GM12878 (cell line): ENCODE measurements at regions not wholly inside any gene's neighbourhood (a gene's known extent, or its start where the extent isn't known, plus 50 kb on each side); places are given as distances from the start of the nearest gene placed in this dataset.

Experiments used
- ATAC-seq: fragments of 200-7000 bp; cut with Tn5 transposase; 3 replicates; pipeline ENCODE4 v1.9.1; 2020; ENCODE audit warnings: mild to moderate bottlenecking, moderate library complexity
- BruUV-seq: library from RNA; stranded (reverse); fragments of 400-500 nt; replicated peaks from 2 replicates; lab custom pipeline; 2021; lab: Mats Ljungman, UMichigan
- CTCF ChIA-PET: fragments of 300-600 bp; sonication (Branson Sonifier 250); formaldehyde crosslinking; extraction: SDS; loops from one replicate; lab custom pipeline; 2021; ENCODE audit warnings: inconsistent platforms; lab: Yijun Ruan, JAX
- POLR2A ChIA-PET: fragments of 350-600 bp; formaldehyde crosslinking; extraction: SDS; loops from one replicate; lab custom pipeline; 2021; ENCODE audit warnings: inconsistent platforms; lab: Charles Lee
- RAD21 ChIA-PET: fragments of 300-600 bp; sonication (Branson Sonifier 250); formaldehyde crosslinking; loops from one replicate; lab custom pipeline; 2023; ENCODE audit warnings: antibody characterized with exemption; ENCODE audit not compliant: unreplicated experiment; lab: Charles Lee
- SMC1A ChIA-PET: fragments of 300-600 bp; sonication (Branson Sonifier 250); formaldehyde crosslinking; loops from one replicate; lab custom pipeline; 2023; ENCODE audit not compliant: unreplicated experiment, uncharacterized antibody; lab: Charles Lee
- DNase-seq: peaks from one replicate; pipeline ENCODE4 v3.0.0-alpha.2; 2011; ENCODE audit warnings: low read depth, low spot score
- FAIRE-seq: peaks from 3 replicates; lab custom pipeline; 2011; peaks lifted over from hg19 to GRCh38; lab: Jason Lieb, UNC
- H2AFZ ChIP-seq: 2 replicates; pipeline ENCODE4 v1.6.0; 2011; ENCODE audit warnings: low read depth, low read length, control low read depth; ENCODE audit not compliant: control insufficient read depth
- H3K27ac ChIP-seq: 2 replicates; pipeline ENCODE4 v1.5.1; 2011; ENCODE audit warnings: control low read depth; ENCODE audit not compliant: control insufficient read depth, insufficient read depth
- H3K27me3 ChIP-seq, 2 experiments: replicated peaks in 1 of 2; 2 replicates each; pipeline versions ENCODE4 v1.6.0 to v1.6.1; 2011; ENCODE audit warnings: low read length in 1 of 2; ENCODE audit not compliant: control insufficient read depth in 2 of 2, insufficient read depth in 2 of 2
- H3K36me3 ChIP-seq, 2 experiments: 2 replicates each; pipeline ENCODE4 v1.5.1; 2011; ENCODE audit warnings: low read length in 1 of 2; ENCODE audit not compliant: control insufficient read depth in 2 of 2, insufficient read depth in 2 of 2
- H3K4me1 ChIP-seq: 2 replicates; pipeline ENCODE4 v1.6.1; 2011; ENCODE audit warnings: mild to moderate bottlenecking, low read length, moderate library complexity, mixed read lengths; ENCODE audit not compliant: control insufficient read depth, insufficient read depth
- H3K4me2 ChIP-seq: 2 replicates; pipeline ENCODE4 v1.6.0; 2011; ENCODE audit warnings: control low read depth; ENCODE audit not compliant: control insufficient read depth, insufficient read depth
- H3K4me3 ChIP-seq: fragments of 200-600 bp; sonication (generic); 2 replicates; pipeline ENCODE4 v1.5.1; 2016
- H3K79me2 ChIP-seq: 2 replicates; pipeline ENCODE4 v1.6.0; 2011; ENCODE audit warnings: low read length; ENCODE audit not compliant: control insufficient read depth, insufficient read depth
- H3K9ac ChIP-seq: 2 replicates; pipeline ENCODE4 v1.8.0; 2011; ENCODE audit warnings: low read length, control low read depth, mixed read lengths; ENCODE audit not compliant: control insufficient read depth, insufficient read depth
- H3K9me3 ChIP-seq: replicated peaks from 3 replicates; pipeline ENCODE4 v1.5.1; 2011; ENCODE audit warnings: mild to moderate bottlenecking, low read length; ENCODE audit not compliant: control insufficient read depth, insufficient read depth
- H4K20me1 ChIP-seq: 2 replicates; pipeline ENCODE4 v1.6.0; 2011; ENCODE audit not compliant: control insufficient read depth, insufficient read depth
- CHD1 ChIP-seq: IDR thresholded peaks from 2 replicates; pipeline ENCODE4 v1.6.1; 2012; ENCODE audit warnings: low read depth, low read length, improper control_type of control experiment
- CUX1 ChIP-seq: IDR thresholded peaks from 2 replicates; pipeline ENCODE4 v1.6.1; 2012; ENCODE audit warnings: improper control_type of control experiment, low read depth, low read length; ENCODE audit not compliant: insufficient replicate concordance
- EED ChIP-seq: sonication (generic); IDR thresholded peaks from 2 replicates; pipeline ENCODE4 v1.6.1; 2016; ENCODE audit warnings: antibody characterized with exemption, low read depth
- ESRRA ChIP-seq: IDR thresholded peaks from 2 replicates; pipeline ENCODE4 v1.6.1; 2012; ENCODE audit warnings: mild to moderate bottlenecking, low read length, improper control_type of control experiment
- HDAC2 ChIP-seq: fragments of 200-600 bp; sonication (generic); IDR thresholded peaks from 2 replicates; pipeline ENCODE4 v1.6.1; 2017
- HDGF ChIP-seq: fragments of 450-650 bp; IDR thresholded peaks from 2 replicates; pipeline ENCODE4 v1.6.1; 2016; ENCODE audit warnings: antibody characterized with exemption
- IRF4 ChIP-seq: IDR thresholded peaks from 2 replicates; pipeline ENCODE4 v1.6.1; 2011; ENCODE audit warnings: low read depth, low read length
- LARP7 ChIP-seq: fragments of 450-650 bp; IDR thresholded peaks from 2 replicates; pipeline ENCODE4 v1.6.1; 2017; ENCODE audit warnings: mild to moderate bottlenecking
- NFIC ChIP-seq: IDR thresholded peaks from 2 replicates; pipeline ENCODE4 v1.6.1; 2012; ENCODE audit warnings: low read depth, mild to moderate bottlenecking, inconsistent platforms, low read length, moderate library complexity
- NR2F1 ChIP-seq: fragments of 450-650 bp; conservative IDR thresholded peaks from 2 replicates; pipeline ENCODE4 v1.6.1; 2017; ENCODE audit warnings: mild to moderate bottlenecking
- PML ChIP-seq: IDR thresholded peaks from 2 replicates; pipeline ENCODE4 v1.6.1; 2012; ENCODE audit warnings: low read length, inconsistent platforms
- POLR2AphosphoS5 ChIP-seq: IDR thresholded peaks from 2 replicates; pipeline ENCODE4 v1.6.1; 2011; ENCODE audit warnings: mild to moderate bottlenecking, low read length, inconsistent platforms
- RB1 ChIP-seq: fragments of 450-650 bp; formaldehyde crosslinking; IDR thresholded peaks from 2 replicates; pipeline ENCODE4 v1.6.1; 2017; ENCODE audit warnings: mild to moderate bottlenecking, borderline replicate concordance
- SUZ12 ChIP-seq: fragments of 200-600 bp; sonication (generic); IDR thresholded peaks from one replicate; pipeline ENCODE4 v1.6.1; 2018; ENCODE audit warnings: antibody characterized with exemption, mild to moderate bottlenecking; ENCODE audit not compliant: unreplicated experiment
- WGBS: methylation state at CpG from one replicate; pipeline ENCODE4 v1.1.6; 2016; ENCODE audit warnings: low lambda C conversion rate; ENCODE audit not compliant: insufficient replicate concordance, insufficient coverage; ENCODE audit errors: missing lambda C conversion rate; 5-methylcytosine and 5-hydroxymethylcytosine counted together
- in situ Hi-C: fragments of 300-500 bp; cut with MboI; formaldehyde crosslinking; loops from 9 replicates; pipeline ENCODE4 v1.14.3; 2018; ENCODE audit warnings: mixed read lengths
- intact Hi-C: fragments of 100-400 bp; cut with micrococcal nuclease; formaldehyde crosslinking; loops from one replicate; pipeline ENCODE4 v1.14.2; 2022; ENCODE audit not compliant: unreplicated experiment

- ChIA-PET CTCF (interaction anchor here (0.5 to 1.3 kb wide), 5 partner anchors 9 to 1189 kb away, joined by 3 to 7 read pairs (median 3); no protein-coding TSS in a partner anchor), SMC1A (interaction anchor here (0.9 to 1.7 kb wide), 8 partner anchors 14 to 724 kb away, joined by 3 to 6 read pairs (median 3); no protein-coding TSS in a partner anchor), RAD21 (interaction anchor here (1.4 kb wide), 1 partner anchor 17 kb away, joined by 4 read pairs; no protein-coding TSS in a partner anchor), POLR2A (interaction anchor here (1.3 to 1.8 kb wide), 2 partner anchors 12 to 17 kb away, joined by 4 read pairs; no protein-coding TSS in a partner anchor)
- no peaks in the 10 kb centered on the region for H3K36me3 ChIP-seq
- intact Hi-C loops (loop anchor here (5.0 kb wide), 2 partner anchors 102 to 273 kb away; no protein-coding TSS in a partner anchor), in situ Hi-C loops (no loop called here)
- no peak overlapping the region for H3K4me3 ChIP-seq
- H3K9ac ChIP-seq: no peak overlapping the region
- no peak overlapping the region for H2AFZ ChIP-seq
- H3K27ac ChIP-seq: no peak overlapping the region
- TF ChIP-seq SUZ12 (no peak), POLR2AphosphoS5 (no peak), LARP7 (no peak), ESRRA (peak; percentile 34; the same call in 1 of the 2 replicates), NR2F1 (peak; percentile 35; the same call in 1 of the 2 replicates), CHD1 (no peak)
- no peaks in the 10 kb centered on the region for H4K20me1 ChIP-seq
- H3K27me3 ChIP-seq: no peaks in the 10 kb centered on the region
- H3K4me2 ChIP-seq: no peak overlapping the region
- WGBS: 9% methylated on average over 2 of the region's 2 CpGs
- FAIRE-seq (no peak), ATAC-seq (peak; percentile 29), DNase-seq (no peak)
- BruUV-seq: no TSS peak
- no peaks in the 10 kb centered on the region for H3K9me3 ChIP-seq
- H3K79me2 ChIP-seq: no peaks in the 10 kb centered on the region
- peaks cover 5% of the 10 kb centered on the region; the same call in 1 of the 2 replicates for H3K4me1 ChIP-seq
Measured at GRCh38 chr4:100099746-100100145, 90.5 kb downstream of the DDIT4L start.

GRCh38 chr4:100098681-100099080, 91.6 kb downstream of the DDIT4L start:
- Histone ChIP-seq H3K27me3 (no peaks in the 10 kb centered on the region), H3K9ac (no peak overlapping the region), H3K27ac (no peak overlapping the region), H3K9me3 (no peaks in the 10 kb centered on the region), H3K4me3 (no peak overlapping the region), H3K79me2 (no peaks in the 10 kb centered on the region), H3K4me1 (peaks cover 5% of the 10 kb centered on the region; the same call in 1 of the 2 replicates), H3K4me2 (no peak overlapping the region), H2AFZ (no peak overlapping the region), H3K36me3 (no peaks in the 10 kb centered on the region), H4K20me1 (no peaks in the 10 kb centered on the region)
- whole genome bisulfite sequencing: 43% methylated on average over 2 of the region's 2 CpGs
- ATAC-seq (no peak), DNase-seq (no peak), FAIRE-seq (no peak)
- POLR2A ChIA-PET: interaction anchor here (1.3 kb wide), 1 partner anchor 148 kb away, joined by 3 read pairs; the partner anchor contains the start of gene H2AZ1
- intact Hi-C loops (loop anchor here (5.0 kb wide), 2 partner anchors 101 to 274 kb away; no protein-coding TSS in a partner anchor), in situ Hi-C loops (no loop called here)
- RAD21 ChIA-PET: interaction anchor here (1.1 to 1.7 kb wide), 3 partner anchors 15 to 101 kb away, joined by 3 to 6 read pairs (median 4); no protein-coding TSS in a partner anchor
- SMC1A ChIA-PET: interaction anchor here (0.7 to 2.7 kb wide), 4 partner anchors 8 to 115 kb away, joined by 3 to 13 read pairs (median 4); no protein-coding TSS in a partner anchor
- CTCF ChIA-PET: interaction anchor here (1.0 to 3.8 kb wide), 3 partner anchors 16 to 101 kb away, joined by 3 to 34 read pairs (median 7); no protein-coding TSS in a partner anchor
- no TSS peak for BruUV-seq
- TF ChIP-seq PML: no peak
- TF ChIP-seq CUX1: no peak
- TF ChIP-seq HDAC2: no peak
- no peak for TF ChIP-seq EED
- no peak for TF ChIP-seq IRF4
- TF ChIP-seq NFIC: no peak
- no peak for TF ChIP-seq RB1
- no peak for TF ChIP-seq HDGF
